BJ (cell line): ENCODE measurements at regions not wholly inside any gene's neighbourhood (a gene's known extent, or its start where the extent isn't known, plus 50 kb on each side); places are given as distances from the start of the nearest gene placed in this dataset.

ENCODE experiments used
- CTCF ChIA-PET: fragments of 350-600 bp; formaldehyde crosslinking; extraction: SDS; loops from one replicate; lab custom pipeline; 2021; ENCODE audit warnings: antibody characterized with exemption, inconsistent platforms; lab: Yijun Ruan, JAX
- POLR2A ChIA-PET: fragments of 300-600 bp; sonication (Branson Sonifier 250); formaldehyde crosslinking; extraction: SDS; loops from one replicate; lab custom pipeline; 2021; ENCODE audit warnings: antibody characterized with exemption; lab: Charles Lee
- DNase-seq: peaks from one replicate; pipeline ENCODE4 v3.0.0-alpha.2; 2011; ENCODE audit warnings: low read depth
- H3K27me3 ChIP-seq: 2 replicates; pipeline ENCODE4 v1.6.0; 2011; ENCODE audit warnings: low read length; ENCODE audit not compliant: control insufficient read depth, insufficient read depth
- H3K36me3 ChIP-seq: 2 replicates; pipeline ENCODE4 v1.5.1; 2011; ENCODE audit warnings: low read length; ENCODE audit not compliant: control insufficient read depth, insufficient read depth
- H3K4me3 ChIP-seq: 2 replicates; pipeline ENCODE4 v1.5.1; 2011; ENCODE audit warnings: low read depth, mild to moderate bottlenecking, control low read depth, low read length
- TF ChIP-seq, protein P1 (sequence below): IDR thresholded peaks from 2 replicates; pipeline ENCODE4 v1.5.1; 2011; ENCODE audit warnings: low read depth, mild to moderate bottlenecking, control low read depth, inconsistent platforms, low read length, moderate library complexity; ENCODE audit not compliant: insufficient read depth

DNA sequence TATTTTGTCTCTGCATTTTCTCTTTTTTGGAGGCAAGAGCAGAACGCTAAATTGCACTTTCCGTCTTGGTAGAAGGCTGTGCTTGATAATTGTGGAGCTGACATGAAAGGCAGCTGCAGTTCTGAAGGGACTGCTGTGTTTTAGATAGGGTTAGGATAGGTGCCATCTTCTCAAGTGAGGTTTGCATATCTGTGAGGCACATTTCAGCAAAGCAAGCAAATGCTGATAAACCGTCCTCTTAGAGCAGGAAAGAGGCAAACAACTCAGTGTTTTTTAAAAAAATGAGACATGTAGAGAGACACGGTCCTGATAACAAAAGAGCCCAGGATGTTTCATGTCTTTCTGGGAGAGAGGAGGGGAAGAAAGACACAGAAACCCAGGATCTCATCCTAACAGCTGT lies 217.7 kb downstream of the SOCS6 start:
- Histone ChIP-seq H3K27me3 (no peaks in the 10 kb centered on the region; the same call in 1 of the 2 replicates), H3K36me3 (no peaks in the 10 kb centered on the region), H3K4me3 (no peak overlapping the region)
- TF ChIP-seq, protein P1, sequence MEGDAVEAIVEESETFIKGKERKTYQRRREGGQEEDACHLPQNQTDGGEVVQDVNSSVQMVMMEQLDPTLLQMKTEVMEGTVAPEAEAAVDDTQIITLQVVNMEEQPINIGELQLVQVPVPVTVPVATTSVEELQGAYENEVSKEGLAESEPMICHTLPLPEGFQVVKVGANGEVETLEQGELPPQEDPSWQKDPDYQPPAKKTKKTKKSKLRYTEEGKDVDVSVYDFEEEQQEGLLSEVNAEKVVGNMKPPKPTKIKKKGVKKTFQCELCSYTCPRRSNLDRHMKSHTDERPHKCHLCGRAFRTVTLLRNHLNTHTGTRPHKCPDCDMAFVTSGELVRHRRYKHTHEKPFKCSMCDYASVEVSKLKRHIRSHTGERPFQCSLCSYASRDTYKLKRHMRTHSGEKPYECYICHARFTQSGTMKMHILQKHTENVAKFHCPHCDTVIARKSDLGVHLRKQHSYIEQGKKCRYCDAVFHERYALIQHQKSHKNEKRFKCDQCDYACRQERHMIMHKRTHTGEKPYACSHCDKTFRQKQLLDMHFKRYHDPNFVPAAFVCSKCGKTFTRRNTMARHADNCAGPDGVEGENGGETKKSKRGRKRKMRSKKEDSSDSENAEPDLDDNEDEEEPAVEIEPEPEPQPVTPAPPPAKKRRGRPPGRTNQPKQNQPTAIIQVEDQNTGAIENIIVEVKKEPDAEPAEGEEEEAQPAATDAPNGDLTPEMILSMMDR: no peak
- CTCF ChIA-PET: interaction anchor here (1.0 to 3.4 kb wide), 2 partner anchors 10 to 16 kb away, joined by 3 to 22 read pairs; no protein-coding TSS in a partner anchor
- DNase-seq: no peak
- POLR2A ChIA-PET: no interaction called here

DNA sequence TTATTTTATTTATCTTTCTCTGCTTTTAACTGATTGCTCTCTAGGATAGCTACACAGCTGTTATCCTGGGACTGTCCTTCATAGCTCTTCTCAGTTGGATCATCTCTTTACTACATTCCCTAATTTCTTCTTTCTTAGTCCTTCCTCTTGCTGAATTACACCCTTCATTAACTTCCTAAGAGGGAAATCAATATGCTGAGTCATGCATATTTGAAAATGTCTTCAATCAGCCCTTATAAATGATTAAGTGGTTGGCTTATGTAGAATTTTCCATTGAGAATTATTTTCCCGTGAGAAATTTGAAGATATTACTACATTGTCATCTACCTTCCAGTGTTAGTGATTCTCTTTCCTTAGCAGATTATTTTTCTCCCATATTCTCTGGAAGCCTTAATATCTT lies 214.2 kb downstream of the SOCS6 start:
- TF ChIP-seq, protein P1: no peak
- no peak overlapping the region for H3K4me3 ChIP-seq
- no peak for DNase-seq
- no peaks in the 10 kb centered on the region; the same call in 1 of the 2 replicates for H3K27me3 ChIP-seq
- CTCF ChIA-PET: interaction anchor here (0.8 kb wide), 1 partner anchor 9 kb away, joined by 3 read pairs; no protein-coding TSS in a partner anchor
- POLR2A ChIA-PET: no interaction called here
- H3K36me3 ChIP-seq: no peaks in the 10 kb centered on the region

DNA sequence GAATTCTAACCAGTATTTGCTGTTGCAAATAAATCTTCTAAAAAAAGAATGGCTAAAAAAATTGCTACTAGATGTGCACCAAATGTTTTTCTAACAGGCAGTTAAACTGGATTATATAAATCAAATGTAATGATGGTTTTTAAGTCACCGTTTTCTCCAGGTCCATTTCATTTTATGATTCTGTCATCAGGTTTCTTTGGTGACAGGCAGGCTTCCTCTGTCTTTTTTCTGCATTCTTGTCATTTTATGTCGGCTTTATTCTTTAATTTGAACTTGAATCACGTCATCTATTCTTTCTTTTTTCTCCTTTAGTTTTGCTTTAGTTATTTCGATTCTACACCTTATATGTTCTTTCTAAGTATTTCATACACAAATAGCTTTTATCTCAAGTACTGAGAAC lies 212.5 kb downstream of the SOCS6 start:
- H3K36me3 ChIP-seq: no peaks in the 10 kb centered on the region
- CTCF ChIA-PET: interaction anchor here (3.5 kb wide), 1 partner anchor 11 kb away, joined by 26 read pairs; no protein-coding TSS in a partner anchor
- no peaks in the 10 kb centered on the region for H3K27me3 ChIP-seq
- TF ChIP-seq, protein P1: no peak
- no peak for DNase-seq
- POLR2A ChIA-PET: no interaction called here
- no peak overlapping the region for H3K4me3 ChIP-seq

DNA sequence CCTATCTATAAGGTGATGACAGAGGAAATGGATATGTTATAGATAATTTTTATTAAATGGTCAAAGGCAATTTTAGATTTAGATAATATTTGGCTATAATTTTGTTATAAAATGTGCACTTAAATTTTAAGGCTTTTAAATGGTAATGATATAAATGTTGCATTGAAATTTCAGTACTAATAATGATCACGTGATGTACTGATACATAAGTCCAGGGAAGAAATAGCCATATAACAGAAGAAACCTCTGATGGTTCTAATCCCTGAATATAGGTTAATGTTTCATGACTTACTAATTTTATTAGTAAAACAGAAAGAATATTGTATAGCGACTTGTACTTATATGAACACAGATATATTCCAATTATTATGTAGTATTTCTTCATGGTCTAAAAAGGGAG lies 211.9 kb downstream of the SOCS6 start:
- no peak for DNase-seq
- H3K27me3 ChIP-seq: no peaks in the 10 kb centered on the region
- TF ChIP-seq, protein P1: no peak
- no peaks in the 10 kb centered on the region for H3K36me3 ChIP-seq
- H3K4me3 ChIP-seq: no peak overlapping the region
- CTCF ChIA-PET: interaction anchor here (3.5 kb wide), 1 partner anchor 10 kb away, joined by 26 read pairs; no protein-coding TSS in a partner anchor
- POLR2A ChIA-PET: interaction anchor here (0.5 kb wide), 1 partner anchor 496 kb away, joined by 3 read pairs; no protein-coding TSS in a partner anchor

DNA sequence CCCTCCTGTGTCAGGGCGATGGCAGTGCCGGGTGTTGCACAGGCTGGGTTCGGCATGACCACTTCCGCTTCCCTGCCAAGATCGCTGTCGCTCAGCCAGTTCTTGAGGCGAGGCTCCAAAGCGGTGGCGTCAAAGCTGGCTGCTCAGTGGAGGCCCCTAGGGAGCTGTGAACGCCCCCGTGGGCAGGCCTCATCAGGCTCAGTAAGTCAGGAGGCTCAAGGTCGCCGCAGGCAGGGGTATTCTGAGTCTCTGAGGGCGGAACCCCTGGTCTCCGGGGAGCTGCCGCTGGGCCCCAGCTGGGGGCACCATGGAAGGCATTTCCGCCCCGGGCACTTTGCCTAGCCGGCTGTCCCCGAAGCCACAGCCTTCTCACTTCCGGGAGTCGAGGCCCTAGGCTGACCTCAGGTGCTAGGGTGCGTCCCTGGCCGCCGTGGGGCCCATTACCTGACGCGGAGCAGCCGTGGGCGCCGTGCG lies 210.4 kb downstream of the SOCS6 start:
- ChIA-PET POLR2A (no interaction called here), CTCF (interaction anchor here (3.5 kb wide), 1 partner anchor 9 kb away, joined by 26 read pairs; no protein-coding TSS in a partner anchor)
- Histone ChIP-seq H3K36me3 (no peaks in the 10 kb centered on the region), H3K4me3 (no peak overlapping the region), H3K27me3 (no peaks in the 10 kb centered on the region)
- no peak for DNase-seq
- TF ChIP-seq, protein P1: no peak
